ENCODE measurements at regions not wholly inside any gene's neighbourhood (a gene's known extent, or its start where the extent isn't known, plus 50 kb on each side); places are given as distances from the start of the nearest gene placed in this dataset.

DNA sequence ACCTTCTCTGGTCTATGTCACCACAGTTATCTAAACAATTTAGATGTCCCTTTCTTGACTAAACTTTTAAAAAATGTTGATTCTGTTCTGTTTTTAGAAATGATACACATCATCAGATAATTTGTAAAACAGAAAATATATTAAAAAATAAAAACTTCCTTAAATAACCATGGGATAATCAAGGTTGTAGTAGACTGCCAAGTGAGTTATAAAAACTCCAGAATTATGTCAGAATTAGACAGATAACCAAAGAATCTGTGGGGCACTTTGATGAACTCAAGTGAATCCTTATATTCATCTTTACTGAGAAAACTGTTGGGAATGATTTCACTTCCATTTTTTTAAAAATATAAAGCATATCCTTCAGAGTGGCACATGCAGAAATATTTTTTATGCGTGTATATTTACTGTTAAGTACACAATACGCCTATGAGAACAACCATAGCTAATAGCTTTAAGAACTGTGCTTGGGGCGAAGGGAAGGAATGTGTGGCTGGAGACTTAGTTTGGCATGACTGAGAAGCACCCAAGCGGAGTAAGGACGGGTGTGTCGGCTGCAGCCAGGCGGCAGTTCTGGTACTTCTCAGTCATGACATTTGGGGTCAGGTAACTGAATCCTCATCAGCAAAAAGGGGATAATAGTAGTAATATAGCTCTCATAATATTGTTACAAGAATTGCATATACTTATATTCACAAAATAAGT lies 604.7 kb upstream of the CITED2 start:
- DNase-seq (ENCODE audit: low read depth): no peak
- TF ChIP-seq CTCF (IDR thresholded peaks at IDR 0.05; ENCODE audit: insufficient read depth, low read depth, low read length, missing control alignments): no peak
- no peak overlapping the region for H3K4me3 ChIP-seq (ENCODE audit: low read depth, low read length)

DNA sequence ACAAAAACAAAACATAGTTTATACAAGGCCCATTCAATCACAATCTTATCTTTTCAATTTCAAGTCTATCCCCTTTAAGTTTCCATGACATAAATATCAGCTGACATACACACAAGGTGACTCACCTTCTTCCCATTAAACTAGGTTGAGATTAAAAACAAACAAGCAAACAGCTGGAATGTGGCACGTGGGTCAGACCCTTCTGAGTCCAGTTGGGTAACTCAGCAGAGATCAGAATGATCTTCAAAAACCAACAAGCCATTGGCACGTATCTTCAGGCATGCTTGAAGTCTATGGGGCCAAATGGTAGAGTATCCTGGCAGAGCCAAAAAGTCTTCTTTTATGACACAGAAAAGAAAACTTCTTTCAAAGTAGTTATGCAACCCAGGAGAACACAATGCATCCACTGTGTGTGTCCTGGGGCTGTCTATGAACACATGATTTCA lies 603.5 kb upstream of the CITED2 start:
- TF ChIP-seq CTCF (IDR thresholded peaks at IDR 0.05; ENCODE audit: insufficient read depth, low read depth, low read length, missing control alignments): no peak
- DNase-seq (ENCODE audit: low read depth): no peak
- no peak overlapping the region for H3K4me3 ChIP-seq (ENCODE audit: low read depth, low read length)

DNA sequence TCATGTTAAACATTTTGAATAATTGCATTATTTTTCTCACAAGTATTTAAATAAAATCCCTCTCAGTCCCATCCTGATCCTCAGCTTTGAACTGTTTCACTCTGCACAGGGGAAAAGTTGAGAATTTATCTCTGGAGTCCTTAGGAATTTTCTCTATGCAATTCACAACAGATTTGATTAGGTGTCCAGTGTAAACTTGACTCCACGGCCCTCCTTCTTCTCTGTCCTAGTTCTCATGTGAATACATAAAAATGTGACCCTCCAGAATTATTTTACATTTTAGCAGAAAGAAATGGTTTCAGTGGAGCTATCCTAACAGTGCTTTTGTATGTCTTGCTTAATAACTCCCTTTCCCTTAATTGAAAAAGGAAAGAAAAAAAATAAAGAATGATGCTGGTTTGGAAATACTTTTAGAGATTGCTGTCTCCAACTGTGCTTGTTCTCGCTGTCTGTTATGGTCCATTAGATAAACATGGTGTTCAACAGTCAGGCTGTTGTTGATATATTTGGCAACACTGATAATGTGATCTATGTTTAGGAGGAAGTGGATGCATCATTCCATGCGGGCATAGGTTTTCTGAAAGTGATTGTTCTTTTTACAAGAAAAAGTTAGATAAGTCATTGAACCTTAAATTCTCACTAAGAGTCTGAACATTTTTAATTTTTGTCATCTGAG lies 599.4 kb upstream of the CITED2 start:
- no peak overlapping the region for H3K4me3 ChIP-seq (ENCODE audit: low read depth, low read length)
- DNase-seq (ENCODE audit: low read depth): no peak
- no peak for TF ChIP-seq CTCF (IDR thresholded peaks at IDR 0.05; ENCODE audit: insufficient read depth, low read depth, low read length, missing control alignments)

- no peak for DNase-seq (ENCODE audit: low read depth)
- no peak overlapping the region for H3K4me3 ChIP-seq (ENCODE audit: low read depth, low read length)
- TF ChIP-seq CTCF (IDR thresholded peaks at IDR 0.05; ENCODE audit: insufficient read depth, low read depth, low read length, missing control alignments): no peak
These were observed 597.7 kb upstream of the CITED2 start for GRCh38 chr6:139972116-139972515.

DNA sequence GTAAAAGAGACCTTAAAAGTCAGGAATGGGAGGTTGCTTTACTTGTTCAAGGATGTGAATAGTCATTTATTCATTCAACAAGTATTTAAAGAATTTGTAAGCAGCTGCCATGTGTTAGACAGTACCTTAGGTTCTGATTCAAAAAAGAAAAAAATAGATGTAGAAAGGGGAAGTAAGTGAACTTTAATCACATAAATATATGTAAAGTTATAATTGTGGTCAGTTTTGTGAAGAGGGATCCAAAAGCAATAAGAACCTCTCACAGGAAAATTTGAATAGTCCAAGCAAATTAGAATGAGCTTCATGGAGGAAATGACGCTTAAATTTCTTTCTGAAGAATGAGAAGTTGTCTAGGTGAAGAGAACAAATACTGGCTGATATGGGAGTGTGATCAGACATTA lies 596.1 kb upstream of the CITED2 start:
- DNase-seq (ENCODE audit: low read depth): no peak
- no peak for TF ChIP-seq CTCF (IDR thresholded peaks at IDR 0.05; ENCODE audit: insufficient read depth, low read depth, low read length, missing control alignments)

GRCh38 chr6:139967497-139967896 lies 593.0 kb upstream of the CITED2 start:
- no peak overlapping the region for H3K4me3 ChIP-seq (ENCODE audit: low read depth, low read length)
- no peak for DNase-seq (ENCODE audit: low read depth)
- no peak for TF ChIP-seq CTCF (IDR thresholded peaks at IDR 0.05; ENCODE audit: insufficient read depth, low read depth, low read length, missing control alignments)

More for the DNA sequence above, 596.1 kb upstream of the CITED2 start:
- H3K4me3 ChIP-seq (ENCODE audit: low read depth, low read length): no peak overlapping the region

Data from GM12865 (cell line).